ENCODE measurements at regions not wholly inside any gene's neighbourhood (a gene's known extent, or its start where the extent isn't known, plus 50 kb on each side); places are given as distances from the start of the nearest gene placed in this dataset.

GRCh38 chr6:33950891-33951889 lies 147.4 kb upstream of the MLN start:
- DNase-seq = no peak

- no peak for DNase-seq
Observed at GRCh38 chr6:33950472-33950881, 146.7 kb upstream of the MLN start.

- DNase-seq = no peak
Observed at GRCh38 chr6:33949877-33950435, 146.2 kb upstream of the MLN start.

- no peak for DNase-seq
Observed at GRCh38 chr6:33949111-33949510, 145.3 kb upstream of the MLN start.

- DNase-seq = no peak
Observed at GRCh38 chr6:33947916-33948594, 144.3 kb upstream of the MLN start.

- DNase-seq = no peak
Observed at GRCh38 chr6:33947047-33947446, 143.2 kb upstream of the MLN start.

GRCh38 chr6:33945931-33946330 lies 142.1 kb upstream of the MLN start:
- DNase-seq = no peak

- DNase-seq = no peak
Observed at GRCh38 chr6:33944686-33945411, 141.0 kb upstream of the MLN start.

GRCh38 chr6:33936886-33937285 lies 133.1 kb upstream of the MLN start:
- DNase-seq = no peak

GRCh38 chr6:33935439-33936080 lies 131.8 kb upstream of the MLN start:
- DNase-seq = no peak

- no peak for DNase-seq
Observed at GRCh38 chr6:33934731-33935270, 131.0 kb upstream of the MLN start.

- DNase-seq = no peak
Observed at GRCh38 chr6:33933101-33933500, 129.3 kb upstream of the MLN start.

- no peak for DNase-seq
Observed at GRCh38 chr6:33931799-33932198, 128.0 kb upstream of the MLN start.

GRCh38 chr6:33929575-33930288 lies 125.9 kb upstream of the MLN start:
- no peak for DNase-seq

- no peak for DNase-seq
Observed at GRCh38 chr6:33927616-33928015, 123.8 kb upstream of the MLN start.

GRCh38 chr6:33927112-33927511 lies 123.3 kb upstream of the MLN start:
- no peak for DNase-seq

- DNase-seq = no peak
Observed at GRCh38 chr6:33926451-33926850, 122.6 kb upstream of the MLN start.

- no peak for DNase-seq
Observed at GRCh38 chr6:33925936-33926335, 122.1 kb upstream of the MLN start.

- no peak for DNase-seq
Observed at GRCh38 chr6:33925210-33925609, 121.4 kb upstream of the MLN start.

- DNase-seq = no peak
Observed at GRCh38 chr6:33924681-33925080, 120.9 kb upstream of the MLN start.

- DNase-seq = peak; percentile 2 to 17
Observed at GRCh38 chr6:33923857-33924514, 120.2 kb upstream of the MLN start.
